ENCODE measurements at regions not wholly inside any gene's neighbourhood (a gene's known extent, or its start where the extent isn't known, plus 50 kb on each side); places are given as distances from the start of the nearest gene placed in this dataset.

DNA sequence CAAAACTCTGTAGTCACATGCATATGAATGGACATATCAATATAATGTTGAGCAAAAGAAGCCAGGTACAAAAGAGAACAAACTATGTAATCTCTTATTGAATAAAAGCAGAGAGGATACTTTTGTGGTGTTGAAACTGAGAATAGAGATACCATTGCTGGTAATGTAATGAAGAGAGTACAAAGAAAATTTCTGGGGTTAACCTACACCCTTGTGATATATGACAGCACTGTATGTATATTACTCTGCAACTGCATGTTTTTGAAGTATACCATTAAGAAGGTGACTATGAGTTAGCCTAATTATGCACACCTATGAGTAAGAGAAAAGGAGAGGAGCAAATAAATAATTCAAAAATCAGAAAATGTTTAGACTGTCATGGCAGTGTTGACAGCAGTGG lies 268.8 kb upstream of the DEFB112 start:
- H3K9me3 Mint-ChIP-seq: peaks cover 4 to 21% (median 11%) of the 10 kb centered on the region in 5 donors
- H3K27ac Mint-ChIP-seq: no peak overlapping the region
- Histone ChIP-seq H3K9me3 (ENCODE audit: low read length) (no peaks in the 10 kb centered on the region), H3K36me3 (ENCODE audit: insufficient read depth, low read length) (no peaks in the 10 kb centered on the region), H3K27ac (ENCODE audit: low read depth, low read length) (no peak overlapping the region), H3K27me3 (ENCODE audit: insufficient read depth, low read length, poor library complexity, severe bottlenecking) (no peaks in the 10 kb centered on the region), H3K4me3 (ENCODE audit: low read length) (no peak overlapping the region), H3K4me1 (ENCODE audit: insufficient read depth, low read length) (no peaks in the 10 kb centered on the region)
- ChIA-PET CTCF (no interaction called here), POLR2A (no interaction called here)
- H3K36me3 Mint-ChIP-seq: no peaks in the 10 kb centered on the region
- no peaks in the 10 kb centered on the region for H3K4me1 Mint-ChIP-seq
- no peak overlapping the region for H3K4me3 Mint-ChIP-seq
- DNase-seq: no peak
- H3K27me3 Mint-ChIP-seq: no peaks in the 10 kb centered on the region

DNA sequence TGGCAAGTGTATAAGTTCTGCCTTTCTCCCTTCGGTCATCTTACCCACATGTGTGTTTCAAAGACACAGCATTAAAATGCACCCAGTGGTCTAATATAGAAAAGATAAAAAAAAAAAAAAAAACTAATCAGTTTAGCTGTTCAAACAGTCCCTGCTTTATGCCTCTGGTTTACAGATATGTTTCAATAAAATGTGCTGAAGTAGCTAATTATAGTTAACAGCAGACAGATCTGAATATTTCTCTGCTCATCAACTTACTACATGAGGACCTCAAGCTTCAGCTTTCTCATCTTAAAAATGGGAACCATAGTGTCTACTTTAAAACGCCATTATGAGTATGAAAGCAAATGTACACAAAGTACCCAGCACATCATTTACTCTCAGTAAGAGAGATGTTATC lies 280.6 kb upstream of the DEFB112 start:
- CTCF ChIA-PET: no interaction called here
- POLR2A ChIA-PET: no interaction called here

DNA sequence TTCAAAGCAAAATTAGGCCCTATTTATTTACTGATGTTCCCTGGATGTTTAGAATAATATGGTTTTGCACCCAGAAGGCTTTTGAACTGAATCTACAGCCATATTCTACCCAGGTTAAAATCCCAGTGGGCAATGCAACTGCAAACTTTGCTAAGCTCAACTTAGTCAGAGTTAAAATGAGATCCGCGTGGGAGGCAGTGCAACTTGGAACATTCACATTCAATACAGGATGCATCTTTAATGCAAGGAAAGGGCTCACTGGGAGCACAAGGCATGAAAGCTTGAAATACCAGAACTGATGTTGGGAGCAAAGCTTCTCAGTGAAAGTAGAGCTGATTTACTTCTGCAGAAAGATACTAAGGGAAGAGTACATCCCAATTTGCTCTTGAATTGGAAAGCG lies 281.2 kb upstream of the DEFB112 start:
- no peak for DNase-seq
- no peak overlapping the region for H3K4me3 Mint-ChIP-seq
- Histone ChIP-seq H3K4me3 (ENCODE audit: low read length) (no peak overlapping the region), H3K27me3 (ENCODE audit: insufficient read depth, low read length, poor library complexity, severe bottlenecking) (no peaks in the 10 kb centered on the region), H3K4me1 (ENCODE audit: insufficient read depth, low read length) (no peaks in the 10 kb centered on the region), H3K27ac (ENCODE audit: low read depth, low read length) (no peak overlapping the region), H3K36me3 (ENCODE audit: insufficient read depth, low read length) (no peaks in the 10 kb centered on the region), H3K9me3 (ENCODE audit: low read length) (no peaks in the 10 kb centered on the region)
- ChIA-PET POLR2A (no interaction called here), CTCF (no interaction called here)
- no peaks in the 10 kb centered on the region for H3K4me1 Mint-ChIP-seq
- no peak overlapping the region for H3K27ac Mint-ChIP-seq
- H3K36me3 Mint-ChIP-seq: no peaks in the 10 kb centered on the region
- no peaks in the 10 kb centered on the region for H3K27me3 Mint-ChIP-seq
- H3K9me3 Mint-ChIP-seq: peaks cover 4 to 21% (median 9%) of the 10 kb centered on the region in 5 donors

More for the DNA sequence above, 280.6 kb upstream of the DEFB112 start:
- Mint-ChIP-seq H3K4me1 (no peaks in the 10 kb centered on the region), H3K27ac (no peak overlapping the region), H3K4me3 (no peak overlapping the region), H3K27me3 (no peaks in the 10 kb centered on the region), H3K9me3 (peaks cover 4 to 21% (median 12%) of the 10 kb centered on the region in 5 donors), H3K36me3 (no peaks in the 10 kb centered on the region)
- Histone ChIP-seq H3K4me3 (ENCODE audit: low read length) (no peak overlapping the region), H3K36me3 (ENCODE audit: insufficient read depth, low read length) (no peaks in the 10 kb centered on the region), H3K4me1 (ENCODE audit: insufficient read depth, low read length) (no peaks in the 10 kb centered on the region), H3K9me3 (ENCODE audit: low read length) (no peaks in the 10 kb centered on the region), H3K27me3 (ENCODE audit: insufficient read depth, low read length, poor library complexity, severe bottlenecking) (no peaks in the 10 kb centered on the region), H3K27ac (ENCODE audit: low read depth, low read length) (no peak overlapping the region)
- DNase-seq: no peak

DNA sequence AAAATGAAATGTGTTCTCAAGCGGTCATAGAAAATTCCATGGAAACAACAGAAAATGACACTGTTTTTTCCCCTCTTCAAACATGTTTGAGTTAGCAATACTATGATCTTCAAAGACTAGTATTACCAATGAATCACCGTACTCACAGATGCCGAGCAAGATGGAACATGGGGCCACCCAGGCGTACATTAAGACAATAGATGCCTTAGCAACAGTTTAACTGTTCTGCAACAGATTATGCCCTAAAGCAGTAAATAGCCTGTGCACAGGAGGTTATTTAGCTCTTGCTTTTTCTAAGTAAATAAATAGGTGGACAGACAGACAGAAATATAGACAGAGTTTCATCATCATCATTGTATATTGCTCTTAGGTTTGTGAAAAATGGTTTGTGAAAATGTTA lies 284.0 kb upstream of the DEFB112 start:
- no peak for DNase-seq
- no peaks in the 10 kb centered on the region for H3K9me3 ChIP-seq (ENCODE audit: low read length)
- H3K27ac ChIP-seq (ENCODE audit: low read depth, low read length): no peak overlapping the region
- H3K27me3 ChIP-seq (ENCODE audit: insufficient read depth, low read length, poor library complexity, severe bottlenecking): no peaks in the 10 kb centered on the region
- Mint-ChIP-seq H3K4me1 (no peaks in the 10 kb centered on the region), H3K9me3 (peaks cover 0 to 32% (median 5%) of the 10 kb centered on the region in 5 donors), H3K4me3 (no peak overlapping the region), H3K36me3 (no peaks in the 10 kb centered on the region), H3K27ac (no peak overlapping the region), H3K27me3 (no peaks in the 10 kb centered on the region)
- no peaks in the 10 kb centered on the region for H3K4me1 ChIP-seq (ENCODE audit: insufficient read depth, low read length)
- no peak overlapping the region for H3K4me3 ChIP-seq (ENCODE audit: low read length)
- ChIA-PET CTCF (no interaction called here), POLR2A (no interaction called here)
- H3K36me3 ChIP-seq (ENCODE audit: insufficient read depth, low read length): no peaks in the 10 kb centered on the region

DNA sequence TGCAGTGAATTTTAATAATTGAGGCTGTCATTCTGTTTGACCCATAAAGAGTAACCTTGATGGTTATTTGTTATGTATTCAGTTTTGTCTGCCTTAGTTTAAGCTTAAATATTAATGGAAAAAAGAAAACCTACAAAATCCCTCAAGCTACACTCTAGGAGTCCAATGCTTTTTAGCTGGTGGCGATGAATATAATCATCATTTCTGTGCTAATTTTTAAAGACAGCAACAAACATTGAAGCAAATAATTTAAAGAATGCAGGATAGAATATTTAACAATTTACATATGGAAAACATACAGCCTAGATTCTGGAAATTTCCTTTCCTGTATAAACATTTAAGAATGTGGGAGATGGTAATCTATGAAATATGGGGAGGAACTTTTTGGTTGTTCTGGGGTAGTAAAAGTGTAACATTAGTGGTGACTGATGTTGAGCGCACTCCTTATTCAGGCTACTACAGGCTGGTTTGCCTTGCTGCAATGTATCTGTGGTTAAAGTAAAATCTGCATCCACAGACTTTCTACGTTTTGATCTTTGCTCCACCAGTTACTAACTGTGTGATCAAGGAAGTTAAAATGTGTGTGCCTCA lies 287.9 kb upstream of the DEFB112 start:
- peaks cover 0 to 25% (median 5%) of the 10 kb centered on the region in 5 donors for H3K9me3 Mint-ChIP-seq
- no peaks in the 10 kb centered on the region for H3K27me3 Mint-ChIP-seq
- no peak overlapping the region for H3K27ac Mint-ChIP-seq
- no peak overlapping the region for H3K4me3 Mint-ChIP-seq
- POLR2A ChIA-PET: no interaction called here
- Histone ChIP-seq H3K36me3 (ENCODE audit: insufficient read depth, low read length) (no peaks in the 10 kb centered on the region), H3K27me3 (ENCODE audit: insufficient read depth, low read length, poor library complexity, severe bottlenecking) (no peaks in the 10 kb centered on the region), H3K27ac (ENCODE audit: low read depth, low read length) (no peak overlapping the region), H3K4me3 (ENCODE audit: low read length) (no peak overlapping the region), H3K9me3 (ENCODE audit: low read length) (no peaks in the 10 kb centered on the region), H3K4me1 (ENCODE audit: insufficient read depth, low read length) (no peaks in the 10 kb centered on the region)
- H3K36me3 Mint-ChIP-seq: no peaks in the 10 kb centered on the region
- CTCF ChIA-PET: no interaction called here
- DNase-seq: no peak
- H3K4me1 Mint-ChIP-seq: no peaks in the 10 kb centered on the region

DNA sequence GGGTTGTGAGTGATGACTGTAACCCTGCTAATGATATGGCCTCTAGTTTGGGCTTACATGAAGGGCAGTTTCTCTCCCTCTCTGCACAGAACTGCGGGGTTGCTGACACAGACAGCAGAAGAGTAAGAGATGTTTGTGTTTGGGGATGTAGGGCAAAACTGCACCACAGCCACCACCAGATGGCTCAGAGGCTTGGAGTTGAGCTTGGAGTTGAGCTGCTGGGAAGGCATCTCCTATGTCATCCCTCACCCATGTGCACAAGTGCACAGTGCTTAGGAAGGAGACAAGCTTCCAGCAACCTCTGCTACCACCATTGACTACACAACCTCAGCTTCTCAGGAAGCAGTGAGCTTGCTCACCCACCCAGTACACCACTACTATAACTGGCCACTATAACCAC lies 303.9 kb upstream of the DEFB112 start:
- no peak overlapping the region for H3K27ac Mint-ChIP-seq

DNA sequence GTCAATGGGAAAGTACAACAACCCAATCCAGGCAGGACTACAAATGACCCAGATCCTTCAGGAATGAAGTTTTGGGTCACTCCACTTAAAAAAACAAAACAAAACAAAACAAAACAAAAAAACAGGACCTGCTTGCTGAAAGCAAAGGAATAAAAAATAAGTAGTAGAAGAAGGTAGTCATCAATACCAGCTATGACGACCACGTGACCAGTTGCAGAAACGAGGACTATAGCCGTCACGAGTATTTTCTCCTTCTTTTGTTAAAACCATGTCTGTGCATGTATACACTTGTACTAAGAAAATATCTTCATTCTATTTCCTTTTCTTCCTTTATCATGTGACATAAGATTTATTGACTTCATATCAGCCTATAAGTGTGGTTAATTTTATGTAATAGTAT lies 308.4 kb upstream of the DEFB112 start:
- Mint-ChIP-seq H3K27ac (peak overlapping the region in 1 of 8 donors; percentile 6), H3K4me3 (no peak overlapping the region), H3K36me3 (no peaks in the 10 kb centered on the region), H3K4me1 (no peaks in the 10 kb centered on the region), H3K9me3 (peaks cover 3 to 34% (median 23%) of the 10 kb centered on the region in 5 donors), H3K27me3 (no peaks in the 10 kb centered on the region)
- ChIA-PET CTCF (no interaction called here), POLR2A (no interaction called here)
- Histone ChIP-seq H3K27ac (ENCODE audit: low read depth, low read length) (no peak overlapping the region), H3K27me3 (ENCODE audit: insufficient read depth, low read length, poor library complexity, severe bottlenecking) (no peaks in the 10 kb centered on the region), H3K4me1 (ENCODE audit: insufficient read depth, low read length) (no peaks in the 10 kb centered on the region), H3K4me3 (ENCODE audit: low read length) (no peak overlapping the region), H3K36me3 (ENCODE audit: insufficient read depth, low read length) (no peaks in the 10 kb centered on the region), H3K9me3 (ENCODE audit: low read length) (no peaks in the 10 kb centered on the region)
- no peak for DNase-seq

More for the DNA sequence above, 303.9 kb upstream of the DEFB112 start:
- Mint-ChIP-seq H3K4me1 (no peaks in the 10 kb centered on the region), H3K4me3 (no peak overlapping the region), H3K9me3 (peaks cover 5 to 30% (median 20%) of the 10 kb centered on the region in 5 donors), H3K36me3 (no peaks in the 10 kb centered on the region), H3K27me3 (no peaks in the 10 kb centered on the region)
- no peaks in the 10 kb centered on the region for H3K4me1 ChIP-seq (ENCODE audit: insufficient read depth, low read length)
- H3K36me3 ChIP-seq (ENCODE audit: insufficient read depth, low read length): no peaks in the 10 kb centered on the region
- H3K27ac ChIP-seq (ENCODE audit: low read depth, low read length): no peak overlapping the region
- H3K9me3 ChIP-seq (ENCODE audit: low read length): no peaks in the 10 kb centered on the region
- ChIA-PET POLR2A (no interaction called here), CTCF (no interaction called here)
- H3K27me3 ChIP-seq (ENCODE audit: insufficient read depth, low read length, poor library complexity, severe bottlenecking): no peaks in the 10 kb centered on the region
- no peak overlapping the region for H3K4me3 ChIP-seq (ENCODE audit: low read length)
- DNase-seq: no peak

DNA sequence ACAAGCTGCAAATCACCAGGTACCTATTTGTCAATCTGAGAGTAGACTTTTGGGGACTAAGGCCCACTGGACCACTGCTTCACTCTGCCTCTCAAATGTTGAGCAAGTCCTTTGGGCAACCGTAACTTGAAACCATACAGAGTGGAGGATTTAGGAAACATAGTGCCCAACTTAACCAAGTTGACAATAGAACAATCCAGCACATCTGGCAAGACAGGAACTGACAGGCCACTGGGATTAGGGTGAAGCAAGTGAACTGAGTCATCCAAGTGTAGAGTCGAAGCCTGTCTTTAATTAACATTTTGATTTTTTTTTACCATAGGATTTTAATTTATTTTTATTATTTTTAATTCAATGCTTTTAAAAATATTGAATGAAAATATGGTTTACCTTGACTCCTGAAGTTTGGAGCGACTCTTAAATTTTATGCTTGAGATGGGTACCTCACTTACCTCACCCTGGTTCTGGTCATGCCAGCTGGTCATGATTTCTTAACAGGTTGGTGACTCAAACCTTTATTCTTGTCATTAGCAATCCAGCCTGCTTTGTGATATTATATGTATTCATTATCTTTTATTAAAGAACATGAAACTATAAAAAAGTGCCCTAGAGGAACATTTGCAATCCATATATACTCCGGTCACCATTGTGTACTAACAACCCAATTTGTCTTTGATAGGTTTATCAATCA lies 312.1 kb upstream of the DEFB112 start:
- POLR2A ChIA-PET: no interaction called here
- CTCF ChIA-PET: no interaction called here
- Histone ChIP-seq H3K36me3 (ENCODE audit: insufficient read depth, low read length) (no peaks in the 10 kb centered on the region), H3K27ac (ENCODE audit: low read depth, low read length) (no peak overlapping the region), H3K4me3 (ENCODE audit: low read length) (no peak overlapping the region), H3K4me1 (ENCODE audit: insufficient read depth, low read length) (no peaks in the 10 kb centered on the region), H3K9me3 (ENCODE audit: low read length) (no peaks in the 10 kb centered on the region), H3K27me3 (ENCODE audit: insufficient read depth, low read length, poor library complexity, severe bottlenecking) (no peaks in the 10 kb centered on the region)
- Mint-ChIP-seq H3K4me3 (no peak overlapping the region), H3K9me3 (peaks cover 3 to 29% (median 8%) of the 10 kb centered on the region in 5 donors), H3K36me3 (no peaks in the 10 kb centered on the region), H3K27ac (no peak overlapping the region), H3K4me1 (no peaks in the 10 kb centered on the region), H3K27me3 (no peaks in the 10 kb centered on the region)
- no peak for DNase-seq
